GM18870 (cell line): ENCODE measurements at regions not wholly inside any gene's neighbourhood (a gene's known extent, or its start where the extent isn't known, plus 50 kb on each side); places are given as distances from the start of the nearest gene placed in this dataset.
"Not testable (repeated sequence)": the region's sequence is repeated elsewhere in the genome, so short reads cannot be mapped to it uniquely, and the experiment has no call there.

Source experiments
- ATAC-seq: cut with Tn5 transposase; IDR thresholded peaks from one replicate; pipeline ENCODE4 v1.9.1; 2021; ENCODE audit warnings: moderate library complexity; ENCODE audit not compliant: unreplicated experiment

DNA sequence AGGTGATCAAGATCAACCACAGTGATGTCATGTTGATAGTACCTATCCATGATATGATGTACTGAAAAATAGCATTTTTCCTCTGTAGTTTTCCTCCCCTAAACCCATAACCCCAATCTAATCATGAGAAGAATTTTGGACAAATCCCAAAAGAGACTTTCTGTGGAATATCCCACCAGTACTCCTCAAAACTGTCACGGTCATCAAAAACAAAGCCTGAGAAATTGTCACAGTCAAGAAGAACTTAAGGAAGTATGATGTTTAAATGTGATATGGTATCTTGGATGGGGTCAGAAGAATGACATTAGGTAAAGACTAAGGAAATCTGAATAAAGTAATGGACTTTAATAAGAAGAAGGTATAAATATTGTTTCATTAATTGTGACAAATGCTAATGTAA, 248.8 kb downstream of the RMST start:
- no peak for ATAC-seq

DNA sequence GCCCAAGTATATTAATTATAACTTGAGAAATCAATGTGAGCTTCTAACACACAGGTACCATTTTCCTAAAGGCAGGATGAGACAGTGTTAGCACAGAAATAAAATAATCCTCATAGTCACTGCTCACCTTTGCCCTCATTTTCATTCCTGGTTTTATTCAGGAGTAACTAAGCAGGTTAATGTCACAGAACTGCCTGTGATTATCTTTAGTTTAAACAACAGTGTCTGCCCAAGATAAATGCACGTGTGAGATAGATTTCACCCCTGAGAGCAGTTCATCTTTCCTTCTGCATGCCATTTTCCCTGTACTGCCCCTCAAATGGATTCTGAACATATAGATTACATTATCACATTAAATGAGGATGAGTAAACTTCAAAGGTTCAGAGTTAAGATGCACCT, 250.7 kb downstream of the RMST start:
- no peak for ATAC-seq

DNA sequence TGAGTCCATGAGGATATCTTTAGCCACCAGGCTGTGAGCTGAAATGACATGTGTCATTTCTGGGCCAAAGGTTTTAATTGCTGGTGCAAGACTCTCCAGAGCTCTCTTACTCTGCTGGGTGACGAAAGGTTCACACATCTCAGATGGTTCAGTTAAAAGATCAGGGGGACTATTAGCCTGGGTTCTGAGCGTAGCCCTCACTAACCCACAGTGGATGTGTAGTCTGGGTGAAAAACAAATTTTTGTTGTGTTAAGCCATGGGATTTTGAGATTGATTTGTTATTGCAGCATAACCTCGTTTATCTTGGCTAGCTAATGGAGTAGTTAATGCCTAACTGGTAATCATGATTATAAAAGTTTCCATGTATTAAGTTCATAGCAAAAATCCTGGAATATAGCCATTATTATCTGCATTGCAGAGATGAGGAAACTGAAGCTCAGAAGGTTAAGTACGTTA, 251.5 kb downstream of the RMST start:
- no peak for ATAC-seq

DNA sequence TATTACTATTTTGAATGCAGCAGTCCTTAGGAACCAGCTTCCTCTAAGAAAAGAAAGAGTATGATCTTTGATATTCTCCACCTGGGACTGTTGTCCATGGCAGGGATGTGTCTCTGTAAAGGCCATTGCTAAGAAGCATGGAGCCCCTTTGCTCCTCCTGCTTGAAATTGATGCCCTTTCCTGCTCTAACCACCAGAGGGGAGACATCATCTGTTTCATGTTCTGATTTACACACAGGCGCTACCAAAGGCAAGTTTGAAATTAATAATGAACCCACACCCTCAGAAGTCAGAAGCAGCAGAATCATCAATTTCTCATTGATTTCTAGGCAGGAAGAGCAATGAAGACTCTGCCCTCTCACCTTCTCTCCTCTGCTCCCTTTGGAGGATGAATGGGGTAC, 253.8 kb downstream of the RMST start:
- ATAC-seq, result no peak

DNA sequence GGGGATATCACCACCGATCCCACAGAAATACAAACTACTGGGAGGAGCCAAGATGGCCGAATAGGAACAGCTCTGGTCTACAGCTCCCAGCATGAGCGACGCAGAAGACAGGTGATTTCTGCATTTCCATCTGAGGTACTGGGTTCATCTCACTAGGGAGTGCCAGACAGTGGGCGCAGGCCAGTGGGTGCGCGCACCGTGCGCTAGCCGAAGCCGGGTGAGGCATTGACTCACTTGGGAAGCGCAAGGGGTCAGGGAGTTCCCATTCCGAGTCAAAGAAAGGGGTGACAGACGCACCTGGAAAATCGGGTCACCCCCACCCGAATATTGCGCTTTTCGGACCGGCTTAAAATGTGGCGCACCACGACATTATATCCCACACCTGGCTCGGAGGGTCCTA, 261.2 kb downstream of the RMST start:
- not testable (repeated sequence) for ATAC-seq

DNA sequence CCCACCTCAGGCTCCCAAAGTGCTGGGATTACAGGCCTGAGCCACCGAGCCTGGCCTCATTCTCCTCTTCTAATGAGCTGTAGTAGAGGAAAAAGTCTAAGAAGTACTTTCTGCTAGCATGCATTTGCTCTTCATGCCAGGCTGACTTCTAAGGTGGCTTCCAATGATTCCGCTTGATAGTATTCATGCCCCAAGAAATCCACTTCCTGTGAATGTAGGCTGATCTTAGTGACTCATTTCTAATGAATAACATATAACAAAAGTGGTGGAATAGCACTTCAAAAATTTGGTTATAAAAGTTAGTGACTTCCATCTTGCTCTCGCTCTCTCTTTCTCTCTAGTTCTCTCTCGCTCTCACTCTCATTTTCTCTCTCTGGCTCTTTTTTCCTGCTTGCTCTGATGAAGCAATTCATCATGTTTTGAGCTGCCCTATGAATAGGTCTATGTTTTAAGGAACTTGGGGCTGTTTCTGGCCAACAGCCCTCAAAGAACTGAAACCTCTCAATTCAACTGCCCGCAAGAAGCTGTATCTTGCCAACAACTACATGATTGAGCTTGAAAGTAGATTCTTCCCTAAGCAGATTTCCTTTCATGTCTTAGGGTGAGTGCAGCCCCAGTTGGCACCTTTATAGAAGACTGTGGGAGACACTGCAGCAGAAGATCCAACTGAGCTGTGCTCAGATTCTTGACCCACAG, 282.9 kb downstream of the RMST start:
- ATAC-seq, result no peak

DNA sequence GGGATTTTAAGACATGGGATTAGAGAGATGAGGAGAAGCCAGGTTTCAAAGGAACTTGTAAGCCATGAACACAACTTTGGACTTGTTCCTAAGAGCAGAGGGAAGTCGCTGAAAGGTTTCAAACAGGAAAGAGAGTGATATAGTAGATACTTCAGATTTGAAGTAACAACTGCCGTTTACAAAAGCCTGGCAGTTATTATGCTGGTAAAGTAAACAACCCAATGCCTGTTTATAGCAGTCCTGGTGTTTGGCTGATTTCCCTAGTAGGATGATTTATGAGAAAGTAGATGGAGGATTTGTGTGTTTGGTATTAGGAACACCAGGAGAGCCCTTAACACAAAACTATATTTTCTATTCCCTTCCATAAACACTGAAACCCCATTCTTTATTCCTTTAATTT, 285.7 kb downstream of the RMST start:
- ATAC-seq, result no peak

DNA sequence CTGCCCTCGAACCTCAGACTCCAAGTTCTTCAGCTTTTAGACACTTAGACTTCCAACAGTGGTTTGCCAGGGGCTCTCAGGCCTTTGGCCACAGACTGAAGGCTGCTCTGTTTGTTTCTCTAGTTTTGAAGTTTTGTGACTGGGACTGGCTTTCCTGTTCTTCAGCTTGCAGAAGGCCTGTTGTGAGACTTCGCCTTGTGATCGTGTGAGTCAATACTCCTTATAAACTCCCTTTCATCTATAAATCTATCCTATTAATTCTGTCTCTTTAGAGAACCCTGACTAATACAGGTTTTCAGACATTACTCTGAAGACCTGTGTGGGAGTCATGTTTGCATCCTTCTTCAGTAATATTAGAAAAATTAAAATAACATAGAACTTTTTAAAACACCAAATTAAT, 289.1 kb downstream of the RMST start:
- no peak for ATAC-seq

DNA sequence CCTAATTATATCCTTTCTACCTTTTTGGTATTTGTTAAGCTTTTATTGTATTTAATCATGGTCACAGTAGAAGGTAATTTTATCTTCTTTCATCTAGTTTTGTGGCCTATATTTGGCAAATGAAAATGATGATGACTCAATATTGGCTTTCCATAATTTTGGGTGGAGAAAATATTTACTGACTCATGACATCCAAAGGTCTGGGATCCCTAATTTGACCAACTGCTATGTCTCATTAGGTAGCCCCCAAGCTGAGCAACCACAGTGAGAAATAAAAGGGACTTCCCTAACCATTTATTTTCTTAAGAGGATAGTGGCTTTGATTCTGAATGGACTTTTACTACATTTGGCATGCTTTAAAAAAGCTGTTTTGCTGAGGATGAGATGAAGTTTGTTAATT, 289.5 kb downstream of the RMST start:
- ATAC-seq, result no peak

DNA sequence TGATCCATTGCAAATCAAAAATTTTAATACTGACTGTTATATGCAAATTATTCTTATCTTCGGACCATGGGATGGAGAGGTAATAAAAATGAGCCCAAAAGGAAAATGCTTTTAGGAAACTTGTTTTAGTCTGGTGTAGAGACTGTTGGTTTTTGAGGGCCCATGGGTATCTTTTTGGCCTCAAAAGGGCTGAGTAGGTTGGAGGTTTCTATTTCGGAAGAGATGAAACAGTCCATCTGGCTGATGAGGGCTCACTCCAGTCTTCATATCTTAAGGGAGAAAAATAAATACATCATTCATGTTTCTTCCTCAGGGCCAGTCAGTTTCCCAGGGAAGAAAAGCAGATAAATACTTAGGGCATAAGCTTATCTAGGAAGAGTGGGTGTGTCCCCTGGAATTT, 290.7 kb downstream of the RMST start:
- ATAC-seq, result no peak

DNA sequence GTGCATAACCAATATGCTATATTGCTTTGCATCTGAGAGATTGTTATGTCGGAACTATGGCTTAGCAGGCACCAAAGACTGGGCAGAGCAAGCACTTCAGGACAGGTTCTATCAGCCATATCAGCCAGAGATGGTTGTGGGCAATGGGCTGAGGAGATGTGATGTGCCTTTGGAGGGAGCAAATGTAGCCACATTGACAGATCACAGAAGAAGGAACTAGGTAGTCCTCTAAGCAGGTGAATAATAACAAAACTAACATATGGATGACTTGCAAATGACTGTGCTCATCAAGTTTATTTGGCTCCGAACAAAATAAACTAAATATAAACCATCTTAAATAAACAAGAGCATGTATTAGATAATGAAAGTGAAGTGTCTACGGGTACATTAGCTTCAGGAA, 291.7 kb downstream of the RMST start:
- ATAC-seq, result no peak

DNA sequence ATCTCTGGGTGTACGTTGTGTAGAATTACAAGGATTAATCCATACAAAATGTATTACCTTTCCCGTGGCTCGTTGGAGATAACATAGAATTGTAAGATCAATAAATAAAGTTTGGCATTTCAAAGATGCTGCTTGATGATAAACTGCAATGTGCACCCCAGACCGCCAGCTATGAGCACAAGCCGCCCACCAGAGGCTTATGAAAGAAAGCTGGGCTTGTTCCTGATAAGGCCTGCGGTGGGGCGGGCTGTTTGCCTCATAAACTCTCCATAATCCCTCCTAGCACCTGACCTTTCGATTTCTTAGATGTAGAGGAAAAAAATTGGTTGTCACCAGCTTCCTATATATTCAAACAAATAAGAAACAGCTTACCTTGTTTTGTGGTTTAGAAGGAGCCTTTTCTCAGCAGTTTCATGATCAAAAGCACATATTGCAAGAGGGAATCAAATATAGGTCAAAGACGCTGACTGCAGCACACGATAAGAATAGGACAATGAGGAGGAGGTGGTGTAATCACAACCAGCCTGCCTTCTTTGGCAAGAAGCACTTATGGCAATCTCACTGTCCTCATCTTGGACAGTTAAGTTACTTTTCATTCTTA, 293.6 kb downstream of the RMST start:
- ATAC-seq, result no peak

DNA sequence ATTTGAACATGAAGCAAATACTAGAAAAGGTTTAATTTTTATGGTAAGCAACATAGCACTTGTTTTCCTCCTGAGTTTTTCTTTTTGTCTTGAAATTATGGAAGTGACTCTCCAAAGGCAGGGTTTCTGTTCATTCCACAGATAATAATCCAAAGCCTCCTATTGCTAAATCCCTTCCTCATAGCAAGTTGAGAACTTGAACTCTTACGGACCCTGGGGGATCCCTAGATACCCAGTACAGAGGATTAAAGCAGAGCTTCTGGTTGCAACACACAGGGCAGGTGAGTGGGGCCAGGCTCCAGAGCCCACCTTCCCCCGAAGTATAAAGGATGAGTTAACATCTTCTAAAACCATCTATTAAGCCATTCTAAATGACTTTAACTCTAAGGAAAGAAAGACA, 294.1 kb downstream of the RMST start:
- no peak for ATAC-seq

DNA sequence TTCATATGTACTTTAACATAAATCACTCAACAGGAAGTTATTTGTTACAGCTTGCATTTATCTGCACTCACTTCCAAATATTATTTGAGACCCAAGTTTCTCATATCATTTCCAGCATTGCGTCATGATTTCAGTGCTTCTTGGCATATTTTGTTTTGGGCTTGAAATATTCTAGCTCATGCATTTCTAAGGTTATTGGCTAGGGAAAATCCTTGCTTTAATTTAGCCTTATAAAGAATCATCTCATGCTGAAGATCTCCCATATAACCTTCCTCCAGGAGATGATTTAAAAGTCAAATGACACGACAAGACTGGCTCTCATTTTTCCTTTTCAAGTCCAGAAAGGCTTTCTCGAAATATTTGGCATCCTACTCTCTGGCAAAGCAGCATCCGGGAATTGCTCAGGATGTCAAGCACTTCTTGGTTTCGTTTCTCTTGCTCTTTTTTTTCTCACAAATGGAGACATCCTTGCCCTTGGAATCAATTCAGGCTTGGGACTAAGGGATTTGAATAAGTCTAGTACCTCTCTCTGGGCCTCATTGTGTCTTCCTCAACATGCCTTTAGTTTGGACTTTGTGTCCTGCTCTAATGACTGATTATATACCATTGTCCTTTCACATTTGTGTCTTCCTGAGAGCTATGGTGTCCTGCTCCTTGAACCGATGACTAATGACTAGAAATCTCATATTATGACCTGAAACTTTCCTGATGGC, 295.0 kb downstream of the RMST start:
- ATAC-seq, result no peak

DNA sequence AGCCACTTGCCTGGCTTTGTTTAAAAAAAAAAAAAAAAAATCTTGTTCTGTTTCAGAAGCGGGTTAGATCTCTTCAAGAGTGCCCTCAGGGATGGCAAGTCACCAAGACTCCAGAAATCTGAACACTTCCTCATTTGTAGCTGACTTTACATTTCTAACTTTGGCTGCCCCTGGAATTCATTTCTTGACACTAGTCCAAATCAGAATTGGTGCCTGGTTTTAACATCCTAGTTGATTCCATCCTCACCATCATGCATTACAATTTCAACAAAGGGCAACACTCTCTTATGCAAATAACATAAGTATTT, 295.5 kb downstream of the RMST start:
- ATAC-seq, result no peak

DNA sequence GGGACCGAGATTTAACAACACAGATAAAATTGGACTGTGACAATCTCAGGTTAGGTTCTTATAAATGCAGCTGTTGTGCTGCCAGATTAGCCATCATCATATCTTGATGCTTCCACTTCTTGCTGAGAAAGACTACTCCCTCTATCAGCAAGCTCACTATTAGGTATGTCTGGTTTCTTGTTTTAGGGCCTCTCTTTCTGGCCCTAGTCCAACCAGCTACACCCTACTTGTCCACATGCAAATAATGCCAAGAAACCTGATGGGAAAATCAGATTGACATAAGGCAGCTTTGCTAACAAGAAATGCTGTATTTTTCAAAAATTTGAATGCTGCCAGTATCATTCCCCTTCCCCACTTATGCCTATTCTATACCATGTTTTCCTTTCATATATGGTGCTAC, 296.0 kb downstream of the RMST start:
- no peak for ATAC-seq

DNA sequence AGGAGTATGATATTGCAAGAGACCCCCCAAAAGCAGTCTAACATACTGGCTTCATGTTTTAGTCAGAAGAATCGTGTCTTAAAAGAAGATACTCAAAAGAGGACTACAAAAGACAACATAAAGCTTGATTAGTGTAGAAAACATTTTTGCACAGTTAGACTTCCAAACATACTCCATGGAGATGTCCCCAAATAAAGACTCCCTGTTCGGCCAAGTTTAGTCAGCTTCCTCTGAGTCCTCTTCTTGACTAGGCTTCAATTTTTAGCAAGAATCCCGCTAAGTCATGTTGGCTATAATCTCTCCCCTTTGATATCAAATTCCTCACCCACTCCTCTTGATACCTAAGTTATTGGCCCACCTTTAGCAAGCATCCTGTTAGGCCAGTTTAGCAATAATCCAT, 298.0 kb downstream of the RMST start:
- no peak for ATAC-seq

DNA sequence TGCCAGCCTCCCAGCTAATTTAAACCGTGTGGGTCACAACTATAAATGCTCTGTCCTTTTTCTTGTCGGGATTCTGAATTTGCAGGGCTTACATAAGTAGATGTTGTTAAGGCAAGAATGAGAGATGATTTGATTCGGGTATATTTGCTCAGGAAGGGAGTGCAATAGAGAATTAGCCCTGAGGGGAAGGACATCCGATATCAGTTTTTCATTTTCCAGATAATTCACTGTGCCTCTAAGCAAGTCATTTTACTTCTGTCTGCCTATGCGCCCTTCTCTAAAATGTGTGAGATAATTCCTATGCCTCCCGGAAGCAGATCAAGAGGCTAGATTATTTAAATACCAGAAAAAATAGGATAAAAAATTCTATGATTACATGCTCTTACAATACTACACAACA, 300.5 kb downstream of the RMST start:
- no peak for ATAC-seq

DNA sequence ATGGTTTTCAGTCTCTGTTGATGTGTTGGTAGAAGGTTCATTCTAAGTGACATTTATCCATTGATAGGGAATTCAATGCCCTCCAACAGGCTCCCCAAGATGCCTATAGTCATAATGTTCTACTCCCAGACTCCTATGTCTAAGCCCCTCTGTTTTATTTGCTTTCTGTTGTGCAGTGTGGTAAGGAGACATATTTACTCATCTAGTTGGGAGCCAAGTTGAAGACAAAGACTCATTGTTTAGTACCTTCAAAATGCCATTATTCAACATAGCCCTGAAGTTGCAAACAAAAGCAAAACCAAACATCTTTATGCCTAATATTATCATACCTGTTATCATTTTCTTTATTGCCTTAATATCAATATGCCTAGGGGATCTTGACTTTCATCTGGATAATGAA, 302.1 kb downstream of the RMST start:
- ATAC-seq, result no peak

DNA sequence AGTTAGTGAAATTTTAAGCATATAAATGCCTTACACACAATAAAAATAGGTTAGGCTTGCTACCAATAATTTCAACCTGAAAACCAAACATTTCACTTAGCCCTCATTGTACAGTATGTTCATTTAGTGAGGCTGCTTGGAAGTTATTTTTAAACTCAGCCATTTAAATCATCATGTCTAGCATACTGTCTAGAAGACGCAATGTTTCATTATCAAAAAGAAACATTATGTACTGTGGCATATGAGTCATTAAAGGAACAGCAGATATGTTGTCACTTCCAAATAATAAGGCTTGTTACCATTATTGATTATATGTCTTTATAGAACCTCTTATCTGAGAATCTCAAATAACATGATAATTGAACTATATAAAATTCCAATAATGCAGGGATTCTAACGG, 304.7 kb downstream of the RMST start:
- no peak for ATAC-seq

DNA sequence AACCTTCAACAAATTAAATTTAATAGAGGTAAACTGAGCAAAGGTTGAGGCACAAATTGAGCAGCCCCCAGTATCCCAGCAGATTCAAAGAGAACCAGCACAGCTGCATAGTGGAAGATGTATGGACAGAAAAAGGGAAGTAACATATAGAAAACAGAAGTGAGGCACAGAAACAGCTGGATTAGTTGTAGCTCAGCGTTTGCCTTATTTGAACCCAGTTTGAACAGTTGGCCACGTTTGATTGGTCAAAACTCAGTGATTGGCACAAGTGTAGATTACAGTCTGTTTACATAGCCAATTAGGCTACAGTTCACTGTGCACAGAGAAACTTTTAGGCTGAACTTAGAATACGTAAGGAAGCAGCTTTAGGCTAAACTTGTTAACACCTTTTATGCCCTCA, 315.5 kb downstream of the RMST start:
- ATAC-seq, result no peak

DNA sequence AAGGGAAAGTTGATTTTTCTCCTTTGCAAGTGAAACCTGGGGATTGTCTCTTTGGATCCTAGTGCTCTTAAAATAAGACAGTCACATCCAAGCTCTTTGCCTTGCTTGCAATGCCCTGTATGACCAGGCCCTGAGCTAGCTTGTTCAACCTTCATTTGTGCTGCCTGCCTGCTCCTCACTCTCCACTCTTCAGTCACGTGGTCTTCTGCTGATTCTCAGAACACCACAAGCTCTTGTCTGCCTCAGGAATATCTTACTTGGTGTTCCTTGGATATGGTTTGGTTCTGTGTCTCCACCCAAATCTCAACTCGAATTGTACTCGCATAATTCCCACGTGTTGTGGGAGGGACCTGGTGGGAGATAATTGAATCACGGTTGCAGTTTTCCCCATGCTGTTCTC, 318.7 kb downstream of the RMST start:
- ATAC-seq, result no peak

DNA sequence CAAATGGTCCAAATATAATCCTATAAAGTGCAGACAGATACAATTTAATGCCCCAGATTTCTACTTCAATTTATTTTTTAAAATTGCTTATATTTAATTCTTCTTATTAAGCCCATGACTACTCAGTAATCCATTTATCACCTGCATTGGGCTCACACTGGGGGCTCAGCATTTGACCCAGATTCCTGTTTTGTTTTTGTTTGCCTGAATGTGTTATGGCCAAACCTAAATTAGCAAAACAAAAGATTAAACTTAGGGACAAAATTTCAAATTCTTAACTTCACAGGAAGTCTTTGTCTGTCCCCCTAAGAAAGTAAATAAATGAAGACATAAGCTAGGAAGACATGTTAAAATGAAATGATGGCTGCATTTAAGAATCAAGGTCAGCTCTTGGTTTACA, 322.3 kb downstream of the RMST start:
- ATAC-seq, result no peak
